H1 (cell line): ENCODE measurements at regions not wholly inside any gene's neighbourhood (a gene's known extent, or its start where the extent isn't known, plus 50 kb on each side); places are given as distances from the start of the nearest gene placed in this dataset.

Source experiments
- CTCF ChIA-PET: fragments of 300-600 bp; sonication (Branson Sonifier 250); formaldehyde crosslinking; loops from one replicate; lab custom pipeline; 2021; ENCODE audit not compliant: partially characterized antibody; lab: Charles Lee
- POLR2A ChIA-PET: fragments of 300-600 bp; sonication (Branson Sonifier 250); formaldehyde crosslinking; loops from one replicate; lab custom pipeline; 2021; ENCODE audit warnings: inconsistent platforms; ENCODE audit not compliant: partially characterized antibody; lab: Charles Lee
- DNase-seq, 2 experiments: peaks; one replicate each; pipeline versions ENCODE4 v3.0.0 to v3.0.0-alpha.2; 2010 to 2022; ENCODE audit warnings: low spot score in 2 of 2, low read depth in 1 of 2, mixed read lengths in 1 of 2
- FAIRE-seq: peaks from 2 replicates; lab custom pipeline; 2011; peaks lifted over from hg19 to GRCh38; lab: Jason Lieb, UNC
- H2AFZ ChIP-seq: 2 replicates; pipeline ENCODE4 v1.8.1; 2012; ENCODE audit warnings: low read length, inconsistent platforms
- H2AK5ac ChIP-seq: 2 replicates; pipeline ENCODE4 v1.6.1; 2013; ENCODE audit warnings: low read depth, low read length
- H2BK120ac ChIP-seq: replicated peaks from 2 replicates; pipeline ENCODE3; 2013; ENCODE audit warnings: low read depth, low read length, inconsistent platforms
- H2BK12ac ChIP-seq: 2 replicates; pipeline ENCODE4 v1.6.1; 2013; ENCODE audit warnings: low read depth, low read length
- H2BK15ac ChIP-seq: 2 replicates; pipeline ENCODE4 v1.6.1; 2013; ENCODE audit warnings: low read length
- H2BK20ac ChIP-seq: 2 replicates; pipeline ENCODE4 v1.6.1; 2013; ENCODE audit warnings: low read length
- H2BK5ac ChIP-seq: 2 replicates; pipeline ENCODE4 v1.6.1; 2013; ENCODE audit warnings: low read depth, low read length
- H3K14ac ChIP-seq: 2 replicates; pipeline ENCODE4 v1.6.1; 2013; ENCODE audit warnings: inconsistent platforms; ENCODE audit not compliant: insufficient read length
- H3K18ac ChIP-seq: 2 replicates; pipeline ENCODE4 v1.6.1; 2013; ENCODE audit warnings: low read length; ENCODE audit errors: extremely low read depth
- H3K23ac ChIP-seq: 2 replicates; pipeline ENCODE4 v1.6.1; 2013; ENCODE audit warnings: inconsistent platforms; ENCODE audit not compliant: insufficient read length
- H3K23me2 ChIP-seq: 2 replicates; pipeline ENCODE4 v1.6.1; 2013; ENCODE audit warnings: low read depth, low read length
- H3K27ac ChIP-seq: 2 replicates; pipeline ENCODE4 v1.6.1; 2011; ENCODE audit warnings: low read depth, low read length, inconsistent platforms
- H3K27me3 ChIP-seq, 4 experiments: replicated peaks in 1 of 4; 1 replicate in 1 of 4; 2 replicates in 3 of 4; pipeline versions ENCODE4 v1.6.1 to v1.8.1; 2011 to 2013; ENCODE audit warnings: low read length in 3 of 4, mild to moderate bottlenecking in 3 of 4, inconsistent platforms in 2 of 4, mixed read lengths in 2 of 4, moderate library complexity in 1 of 4; ENCODE audit not compliant: control insufficient read depth in 3 of 4, insufficient read depth in 3 of 4; ENCODE audit errors: extremely low read depth in 1 of 4
- H3K36me3 ChIP-seq, 4 experiments: 2 replicates each; pipeline versions ENCODE4 v1.6.1 to v1.8.1; 2011 to 2013; ENCODE audit warnings: mild to moderate bottlenecking in 4 of 4, low read length in 3 of 4, moderate library complexity in 2 of 4, control low read depth in 1 of 4, inconsistent platforms in 1 of 4; ENCODE audit not compliant: insufficient read depth in 4 of 4, control insufficient read depth in 2 of 4
- H3K4ac ChIP-seq: replicated peaks from 2 replicates; pipeline ENCODE3; 2013; ENCODE audit warnings: low read length, low read depth, mixed read lengths, inconsistent platforms; ENCODE audit not compliant: insufficient read length
- H3K4me1 ChIP-seq, 4 experiments: replicated peaks in 1 of 4; 1 replicate in 1 of 4; 2 replicates in 3 of 4; pipeline versions ENCODE4 v1.6.1 to v1.8.1; 2011 to 2013; ENCODE audit warnings: low read length in 3 of 4, inconsistent platforms in 2 of 4, mixed read lengths in 1 of 4; ENCODE audit not compliant: insufficient read depth in 4 of 4, control insufficient read depth in 3 of 4
- H3K4me2 ChIP-seq, 2 experiments: 2 replicates each; pipeline versions ENCODE4 v1.6.1 to v1.8.1; 2011 to 2013; ENCODE audit warnings: low read depth in 2 of 2, low read length in 2 of 2, control low read depth in 1 of 2, inconsistent platforms in 1 of 2, mild to moderate bottlenecking in 1 of 2; ENCODE audit not compliant: insufficient read depth in 1 of 2
- H3K4me3 ChIP-seq, 4 experiments: fragments of 200-600, 300-600 bp in 1 of 4; sonication (generic), shearing (Covaris generic), sonication (Bioruptor Twin) in 1 of 4; 2 replicates each; pipeline versions ENCODE4 v1.5.1 to v1.8.1; 2011 to 2016; ENCODE audit warnings: low read length in 4 of 4, low read depth in 3 of 4, control low read depth in 2 of 4, inconsistent platforms in 2 of 4, mild to moderate bottlenecking in 2 of 4, mixed read lengths in 1 of 4, moderate library complexity in 1 of 4; ENCODE audit not compliant: insufficient read depth in 2 of 4; ENCODE audit errors: extremely low read depth in 1 of 4
- H3K56ac ChIP-seq: replicated peaks from 2 replicates; pipeline ENCODE3; 2013; ENCODE audit warnings: low read depth, mild to moderate bottlenecking, mixed read lengths, low read length, inconsistent platforms; ENCODE audit not compliant: insufficient read length
- H3K79me1 ChIP-seq: 2 replicates; pipeline ENCODE4 v1.6.1; 2013; ENCODE audit warnings: low read depth, low read length, control low read depth
- H3K79me2 ChIP-seq, 2 experiments: 2 replicates each; pipeline versions ENCODE4 v1.6.1 to v1.8.1; 2012 to 2013; ENCODE audit warnings: low read length in 2 of 2, mild to moderate bottlenecking in 2 of 2, inconsistent platforms in 1 of 2; ENCODE audit not compliant: insufficient read depth in 2 of 2, control insufficient read depth in 1 of 2
- H3K9ac ChIP-seq, 4 experiments: replicated peaks in 1 of 4; 1 replicate in 1 of 4; 2 replicates in 3 of 4; pipeline versions ENCODE4 v1.6.1 to v1.8.1; 2011 to 2013; ENCODE audit warnings: low read depth in 3 of 4, low read length in 3 of 4, control low read depth in 2 of 4, mild to moderate bottlenecking in 2 of 4, moderate library complexity in 2 of 4, inconsistent platforms in 1 of 4; ENCODE audit errors: extremely low read depth in 1 of 4
- H3K9me3 ChIP-seq, 2 experiments: 2 replicates each; pipeline versions ENCODE4 v1.6.1 to v1.8.1; 2012 to 2013; ENCODE audit warnings: mild to moderate bottlenecking in 2 of 2, moderate library complexity in 2 of 2, control low read depth in 1 of 2, inconsistent platforms in 1 of 2, low read depth in 1 of 2, low read length in 1 of 2, mixed read lengths in 1 of 2; ENCODE audit not compliant: insufficient read depth in 2 of 2
- H4K20me1 ChIP-seq, 2 experiments: replicated peaks in 1 of 2; 2 replicates each; pipeline versions ENCODE3 to v1.8.1; 2011 to 2013; ENCODE audit warnings: inconsistent platforms in 2 of 2, low read length in 2 of 2, mild to moderate bottlenecking in 1 of 2; ENCODE audit not compliant: insufficient read depth in 2 of 2, control insufficient read depth in 1 of 2
- H4K5ac ChIP-seq: 2 replicates; pipeline ENCODE4 v1.6.1; 2013; ENCODE audit warnings: low read length, low read depth, mixed read lengths, inconsistent platforms; ENCODE audit not compliant: insufficient read length
- H4K8ac ChIP-seq: 2 replicates; pipeline ENCODE4 v1.8.0; 2013; ENCODE audit warnings: mild to moderate bottlenecking, moderate library complexity, low read length, inconsistent platforms; ENCODE audit not compliant: insufficient read depth; ENCODE audit errors: extremely low read depth
- H4K91ac ChIP-seq: replicated peaks from 2 replicates; pipeline ENCODE3; 2013; ENCODE audit warnings: low read length, mixed read lengths, inconsistent platforms; ENCODE audit not compliant: insufficient read length
- MAFK ChIP-seq: IDR thresholded peaks from 2 replicates; pipeline ENCODE4 v1.6.1; 2012; ENCODE audit warnings: low read depth, mild to moderate bottlenecking, improper control_type of control experiment, low read length
- TF ChIP-seq, protein P1 (sequence below): fragments of 300-600 bp; sonication (generic); IDR thresholded peaks from 2 replicates; pipeline ENCODE4 v1.7.1; 2012; ENCODE audit warnings: low read length, moderate library complexity, mild to moderate bottlenecking, inconsistent platforms; ENCODE audit not compliant: insufficient replicate concordance

DNA sequence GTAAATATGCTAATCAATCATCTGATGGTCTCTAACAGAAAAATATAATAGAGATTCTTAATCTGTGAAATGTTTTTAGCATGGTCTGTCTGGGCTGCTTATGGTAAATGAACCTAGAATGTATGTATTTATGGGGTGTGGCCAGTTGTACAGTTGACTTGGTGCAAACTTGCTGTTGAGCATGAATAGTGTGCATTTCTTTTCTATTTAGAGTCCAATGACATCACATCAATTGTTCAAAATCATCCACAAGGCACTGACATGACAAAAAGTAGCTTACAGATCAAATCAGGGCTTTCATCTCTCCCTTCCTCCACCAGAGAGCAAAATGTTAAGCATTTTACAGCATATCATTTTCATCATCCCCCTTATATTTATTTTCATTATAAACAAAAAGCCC is 1010.3 kb downstream of the KCNT2 start:
- Histone ChIP-seq H2BK5ac (no peak overlapping the region), H3K79me1 (no peaks in the 10 kb centered on the region), H3K4ac (no peak overlapping the region), H2BK20ac (no peak overlapping the region), H3K4me1 (no peaks in the 10 kb centered on the region), H3K4me2 (no peak overlapping the region), H4K8ac (no peak overlapping the region), H2BK12ac (no peak overlapping the region), H3K9ac (no peak overlapping the region), H4K20me1 (no peaks in the 10 kb centered on the region), H3K27ac (no peak overlapping the region), H3K14ac (no peak overlapping the region), H3K18ac (no peak overlapping the region), H3K79me2 (no peaks in the 10 kb centered on the region), H3K36me3 (no peaks in the 10 kb centered on the region), H3K56ac (no peak overlapping the region), H3K9me3 (no peaks in the 10 kb centered on the region), H2BK15ac (no peak overlapping the region), H4K5ac (no peak overlapping the region), H2AK5ac (no peak overlapping the region), H3K27me3 (no peaks in the 10 kb centered on the region), H3K23ac (no peak overlapping the region), H3K4me3 (no peak overlapping the region), H3K23me2 (no peaks in the 10 kb centered on the region), H4K91ac (no peak overlapping the region), H2BK120ac (no peak overlapping the region), H2AFZ (no peak overlapping the region)
- CTCF ChIA-PET = interaction anchor here (1.3 to 1.7 kb wide), 2 partner anchors 10 to 11 kb away, joined by 3 to 4 read pairs; no protein-coding TSS in a partner anchor
- POLR2A ChIA-PET = no interaction called here
- no peak for FAIRE-seq
- no peak for DNase-seq
- TF ChIP-seq, protein P1, sequence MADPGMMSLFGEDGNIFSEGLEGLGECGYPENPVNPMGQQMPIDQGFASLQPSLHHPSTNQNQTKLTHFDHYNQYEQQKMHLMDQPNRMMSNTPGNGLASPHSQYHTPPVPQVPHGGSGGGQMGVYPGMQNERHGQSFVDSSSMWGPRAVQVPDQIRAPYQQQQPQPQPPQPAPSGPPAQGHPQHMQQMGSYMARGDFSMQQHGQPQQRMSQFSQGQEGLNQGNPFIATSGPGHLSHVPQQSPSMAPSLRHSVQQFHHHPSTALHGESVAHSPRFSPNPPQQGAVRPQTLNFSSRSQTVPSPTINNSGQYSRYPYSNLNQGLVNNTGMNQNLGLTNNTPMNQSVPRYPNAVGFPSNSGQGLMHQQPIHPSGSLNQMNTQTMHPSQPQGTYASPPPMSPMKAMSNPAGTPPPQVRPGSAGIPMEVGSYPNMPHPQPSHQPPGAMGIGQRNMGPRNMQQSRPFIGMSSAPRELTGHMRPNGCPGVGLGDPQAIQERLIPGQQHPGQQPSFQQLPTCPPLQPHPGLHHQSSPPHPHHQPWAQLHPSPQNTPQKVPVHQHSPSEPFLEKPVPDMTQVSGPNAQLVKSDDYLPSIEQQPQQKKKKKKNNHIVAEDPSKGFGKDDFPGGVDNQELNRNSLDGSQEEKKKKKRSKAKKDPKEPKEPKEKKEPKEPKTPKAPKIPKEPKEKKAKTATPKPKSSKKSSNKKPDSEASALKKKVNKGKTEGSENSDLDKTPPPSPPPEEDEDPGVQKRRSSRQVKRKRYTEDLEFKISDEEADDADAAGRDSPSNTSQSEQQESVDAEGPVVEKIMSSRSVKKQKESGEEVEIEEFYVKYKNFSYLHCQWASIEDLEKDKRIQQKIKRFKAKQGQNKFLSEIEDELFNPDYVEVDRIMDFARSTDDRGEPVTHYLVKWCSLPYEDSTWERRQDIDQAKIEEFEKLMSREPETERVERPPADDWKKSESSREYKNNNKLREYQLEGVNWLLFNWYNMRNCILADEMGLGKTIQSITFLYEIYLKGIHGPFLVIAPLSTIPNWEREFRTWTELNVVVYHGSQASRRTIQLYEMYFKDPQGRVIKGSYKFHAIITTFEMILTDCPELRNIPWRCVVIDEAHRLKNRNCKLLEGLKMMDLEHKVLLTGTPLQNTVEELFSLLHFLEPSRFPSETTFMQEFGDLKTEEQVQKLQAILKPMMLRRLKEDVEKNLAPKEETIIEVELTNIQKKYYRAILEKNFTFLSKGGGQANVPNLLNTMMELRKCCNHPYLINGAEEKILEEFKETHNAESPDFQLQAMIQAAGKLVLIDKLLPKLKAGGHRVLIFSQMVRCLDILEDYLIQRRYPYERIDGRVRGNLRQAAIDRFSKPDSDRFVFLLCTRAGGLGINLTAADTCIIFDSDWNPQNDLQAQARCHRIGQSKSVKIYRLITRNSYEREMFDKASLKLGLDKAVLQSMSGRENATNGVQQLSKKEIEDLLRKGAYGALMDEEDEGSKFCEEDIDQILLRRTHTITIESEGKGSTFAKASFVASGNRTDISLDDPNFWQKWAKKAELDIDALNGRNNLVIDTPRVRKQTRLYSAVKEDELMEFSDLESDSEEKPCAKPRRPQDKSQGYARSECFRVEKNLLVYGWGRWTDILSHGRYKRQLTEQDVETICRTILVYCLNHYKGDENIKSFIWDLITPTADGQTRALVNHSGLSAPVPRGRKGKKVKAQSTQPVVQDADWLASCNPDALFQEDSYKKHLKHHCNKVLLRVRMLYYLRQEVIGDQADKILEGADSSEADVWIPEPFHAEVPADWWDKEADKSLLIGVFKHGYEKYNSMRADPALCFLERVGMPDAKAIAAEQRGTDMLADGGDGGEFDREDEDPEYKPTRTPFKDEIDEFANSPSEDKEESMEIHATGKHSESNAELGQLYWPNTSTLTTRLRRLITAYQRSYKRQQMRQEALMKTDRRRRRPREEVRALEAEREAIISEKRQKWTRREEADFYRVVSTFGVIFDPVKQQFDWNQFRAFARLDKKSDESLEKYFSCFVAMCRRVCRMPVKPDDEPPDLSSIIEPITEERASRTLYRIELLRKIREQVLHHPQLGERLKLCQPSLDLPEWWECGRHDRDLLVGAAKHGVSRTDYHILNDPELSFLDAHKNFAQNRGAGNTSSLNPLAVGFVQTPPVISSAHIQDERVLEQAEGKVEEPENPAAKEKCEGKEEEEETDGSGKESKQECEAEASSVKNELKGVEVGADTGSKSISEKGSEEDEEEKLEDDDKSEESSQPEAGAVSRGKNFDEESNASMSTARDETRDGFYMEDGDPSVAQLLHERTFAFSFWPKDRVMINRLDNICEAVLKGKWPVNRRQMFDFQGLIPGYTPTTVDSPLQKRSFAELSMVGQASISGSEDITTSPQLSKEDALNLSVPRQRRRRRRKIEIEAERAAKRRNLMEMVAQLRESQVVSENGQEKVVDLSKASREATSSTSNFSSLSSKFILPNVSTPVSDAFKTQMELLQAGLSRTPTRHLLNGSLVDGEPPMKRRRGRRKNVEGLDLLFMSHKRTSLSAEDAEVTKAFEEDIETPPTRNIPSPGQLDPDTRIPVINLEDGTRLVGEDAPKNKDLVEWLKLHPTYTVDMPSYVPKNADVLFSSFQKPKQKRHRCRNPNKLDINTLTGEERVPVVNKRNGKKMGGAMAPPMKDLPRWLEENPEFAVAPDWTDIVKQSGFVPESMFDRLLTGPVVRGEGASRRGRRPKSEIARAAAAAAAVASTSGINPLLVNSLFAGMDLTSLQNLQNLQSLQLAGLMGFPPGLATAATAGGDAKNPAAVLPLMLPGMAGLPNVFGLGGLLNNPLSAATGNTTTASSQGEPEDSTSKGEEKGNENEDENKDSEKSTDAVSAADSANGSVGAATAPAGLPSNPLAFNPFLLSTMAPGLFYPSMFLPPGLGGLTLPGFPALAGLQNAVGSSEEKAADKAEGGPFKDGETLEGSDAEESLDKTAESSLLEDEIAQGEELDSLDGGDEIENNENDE = no peak
- TF ChIP-seq MAFK = no peak
